Right forelimb (tissue), 1 donor: ENCODE measurements at regions not wholly inside any gene's neighbourhood (a gene's known extent, or its start where the extent isn't known, plus 50 kb on each side); places are given as distances from the start of the nearest gene placed in this dataset.
"Not testable (repeated sequence)": the region's sequence is repeated elsewhere in the genome, so short reads cannot be mapped to it uniquely, and the experiment has no call there.

Source experiments
- DNase-seq: peaks from one replicate; pipeline ENCODE4 v3.0.0-alpha.2; 2018

GRCh38 chr2:78154586-78154985 is 632.4 kb upstream of the LRRTM4 start:
- DNase-seq, result no peak

- DNase-seq, result no peak
Observed at GRCh38 chr2:78162202-78162601, 640.0 kb upstream of the LRRTM4 start.

GRCh38 chr2:78172157-78172556 is 650.0 kb upstream of the LRRTM4 start:
- not testable (repeated sequence) for DNase-seq

DNA sequence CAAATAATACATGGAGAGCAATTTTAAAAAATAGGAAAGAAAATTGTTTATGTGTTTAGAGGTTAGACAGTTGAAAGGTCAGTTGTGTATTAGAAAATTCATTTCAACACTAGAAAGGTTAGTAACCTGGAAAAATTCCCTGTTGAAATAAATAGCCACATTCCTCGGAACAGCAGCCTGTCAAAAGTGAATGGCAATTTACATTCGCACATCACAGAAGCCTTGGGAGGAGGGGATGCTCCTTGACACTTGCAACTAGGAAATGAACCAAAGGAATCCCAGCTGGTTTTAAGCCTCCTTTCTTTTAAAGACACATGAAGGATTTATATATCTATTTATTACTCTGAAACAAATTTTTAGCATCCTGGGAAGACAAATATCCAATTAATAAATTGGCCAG is 653.5 kb upstream of the LRRTM4 start:
- no peak for DNase-seq

DNA sequence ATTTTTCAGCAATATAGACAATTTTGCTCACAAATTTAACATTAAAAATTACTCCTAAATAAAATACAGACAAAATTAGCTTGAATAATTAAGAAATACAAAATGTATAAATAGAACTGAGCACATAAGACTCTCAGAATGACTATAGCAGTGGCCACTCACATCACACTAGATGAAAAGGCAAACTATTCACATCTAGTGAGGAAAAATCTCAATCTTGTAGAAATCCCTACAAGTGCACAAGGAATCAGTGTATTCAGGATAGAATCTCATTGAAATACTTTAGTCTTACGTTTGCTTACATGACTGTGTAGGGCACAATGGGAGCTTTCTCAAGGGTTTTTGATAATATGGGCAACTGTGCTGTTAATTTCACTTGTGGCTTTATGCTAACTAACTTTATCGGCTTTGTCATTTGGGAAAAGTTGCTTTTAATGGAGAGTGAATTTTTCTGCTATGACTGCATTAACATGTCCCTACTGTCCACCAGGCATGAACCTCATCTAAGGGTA is 678.9 kb upstream of the LRRTM4 start:
- DNase-seq, result no peak

DNA sequence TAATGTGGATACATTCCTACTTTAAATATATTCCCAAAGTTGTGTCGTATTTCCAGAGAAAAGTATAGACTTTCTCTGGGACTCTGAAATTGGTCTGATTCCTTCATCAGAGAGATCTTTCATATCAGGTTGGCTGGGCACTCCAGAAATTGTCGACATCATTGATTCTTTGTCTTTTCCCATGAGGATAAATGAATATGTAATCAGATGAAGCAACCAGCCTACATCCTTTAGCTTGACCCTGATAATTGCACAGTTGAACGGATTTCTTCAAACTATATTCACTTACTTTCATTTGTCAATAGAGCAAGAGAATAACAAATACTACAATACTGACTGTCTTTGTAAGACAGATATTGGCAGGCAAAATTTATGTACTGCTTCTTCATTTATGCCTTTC is 680.2 kb upstream of the LRRTM4 start:
- no peak for DNase-seq

- no peak for DNase-seq
Observed at GRCh38 chr2:78202986-78203670, 681.0 kb upstream of the LRRTM4 start.

- DNase-seq, result no peak
Observed at GRCh38 chr2:78218066-78218465, 695.9 kb upstream of the LRRTM4 start.

GRCh38 chr2:78237704-78238103 is 715.5 kb upstream of the LRRTM4 start:
- DNase-seq, result no peak

- no peak for DNase-seq
Observed at GRCh38 chr2:78245394-78246135, 723.4 kb upstream of the LRRTM4 start.

DNA sequence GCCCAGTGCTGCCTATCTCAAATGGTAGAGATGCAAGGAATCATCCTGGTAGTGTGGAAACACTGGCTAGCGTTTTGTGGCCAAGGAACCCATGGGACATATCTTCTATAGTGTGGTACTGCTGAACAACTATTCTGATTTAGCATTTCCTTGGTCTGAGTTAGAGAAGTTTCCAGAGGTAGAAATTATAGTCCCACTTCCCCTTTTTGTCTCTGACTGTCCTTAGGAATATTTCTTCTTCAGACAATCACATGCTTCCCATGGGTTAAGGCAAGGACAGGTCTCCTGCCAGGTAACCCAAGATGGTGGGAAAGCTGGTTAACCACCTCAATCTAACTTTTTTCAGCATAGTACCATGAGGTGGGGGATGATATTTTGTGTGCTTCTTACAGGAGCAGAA is 729.5 kb upstream of the LRRTM4 start:
- DNase-seq, result no peak

- no peak for DNase-seq
Observed at GRCh38 chr2:78260861-78261260, 738.7 kb upstream of the LRRTM4 start.

DNA sequence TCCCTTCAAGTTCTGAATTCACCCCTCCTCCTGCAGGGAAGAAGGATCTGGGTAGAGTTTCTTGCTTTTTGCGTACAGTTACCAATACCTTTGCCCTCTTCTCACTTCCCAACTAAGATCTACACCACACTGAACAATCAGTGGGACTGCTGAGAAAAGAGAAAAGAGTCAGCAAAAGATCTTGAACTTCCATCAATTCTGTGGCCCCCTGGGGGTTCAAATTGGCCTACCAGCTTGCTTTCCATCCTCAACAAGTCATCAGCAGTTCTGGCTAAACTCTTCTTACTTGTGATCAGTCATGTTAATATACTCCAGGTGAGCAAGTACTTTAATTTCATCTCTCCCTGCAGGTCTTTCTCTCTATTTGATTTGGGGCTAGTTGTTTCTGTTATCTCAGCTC is 739.3 kb upstream of the LRRTM4 start:
- no peak for DNase-seq

DNA sequence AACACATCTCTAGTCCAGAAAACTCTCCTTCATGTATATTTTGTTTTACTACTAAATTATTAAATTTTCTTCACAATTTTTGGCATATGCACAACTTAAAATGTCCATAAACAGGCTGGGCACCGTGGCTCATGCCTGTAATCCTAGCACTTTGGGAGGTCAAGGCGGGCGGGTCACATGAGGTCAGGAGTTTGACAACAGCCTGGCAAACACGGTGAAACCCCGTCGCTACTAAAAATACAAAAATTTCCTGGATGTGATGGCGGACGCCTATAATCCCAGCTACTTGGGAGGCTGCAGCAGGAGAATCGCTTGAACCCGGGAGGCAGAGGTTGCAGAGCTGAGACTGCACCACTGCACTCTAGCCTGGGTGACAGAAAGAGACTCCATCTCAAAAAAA is 739.9 kb upstream of the LRRTM4 start:
- DNase-seq, result not testable (repeated sequence)

DNA sequence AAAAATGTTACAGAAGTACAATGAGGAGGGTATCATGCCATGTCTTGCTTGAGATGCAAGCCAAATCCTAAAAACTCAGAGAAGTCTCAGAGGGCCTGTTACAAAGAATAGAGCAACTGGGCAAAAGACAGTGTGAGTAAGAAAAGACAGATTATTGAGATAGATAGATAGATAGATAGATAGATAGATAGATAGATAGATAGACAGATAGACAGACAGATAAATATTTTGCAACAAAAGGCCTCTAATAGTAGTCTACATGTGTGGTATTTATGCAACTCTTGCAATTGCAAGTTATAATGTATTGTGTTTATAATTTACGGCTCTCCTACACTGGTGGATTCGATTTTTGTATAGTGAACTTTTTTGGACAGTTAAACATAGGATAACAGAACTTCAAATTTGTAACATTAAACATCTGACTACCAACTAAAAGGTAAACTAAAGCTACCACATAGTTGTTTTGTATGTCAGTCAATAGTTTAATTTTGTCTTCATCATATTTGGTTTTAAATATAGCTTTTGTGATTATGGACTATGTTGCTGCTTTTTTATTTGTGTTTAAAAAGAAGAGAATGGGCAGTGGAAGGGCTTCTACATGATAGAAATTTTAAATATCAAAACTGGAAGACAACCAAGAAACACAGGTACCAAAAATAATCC is 740.7 kb upstream of the LRRTM4 start:
- no peak for DNase-seq

- no peak for DNase-seq
Observed at GRCh38 chr2:78263571-78263970, 741.4 kb upstream of the LRRTM4 start.

- no peak for DNase-seq
Observed at GRCh38 chr2:78264130-78264529, 742.0 kb upstream of the LRRTM4 start.

DNA sequence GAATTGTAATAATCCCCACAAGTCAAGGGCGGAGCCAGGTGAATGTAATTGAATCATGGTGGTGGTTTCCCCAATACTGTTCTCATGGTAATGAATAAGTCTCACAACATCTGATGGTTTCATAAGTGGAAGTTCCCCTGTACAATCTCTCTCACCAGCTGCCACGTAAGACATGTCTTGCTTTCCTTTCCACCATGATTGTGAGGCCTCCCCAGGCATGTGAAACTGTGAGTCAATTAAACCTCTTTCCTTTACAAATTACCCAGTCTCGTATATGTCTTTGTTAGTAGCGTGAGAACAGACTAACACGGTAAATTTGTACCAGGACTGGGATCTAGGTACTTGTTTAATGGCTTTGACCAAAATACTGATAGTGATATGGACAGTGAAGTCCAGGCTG is 744.3 kb upstream of the REG3G start:
- DNase-seq, result no peak

DNA sequence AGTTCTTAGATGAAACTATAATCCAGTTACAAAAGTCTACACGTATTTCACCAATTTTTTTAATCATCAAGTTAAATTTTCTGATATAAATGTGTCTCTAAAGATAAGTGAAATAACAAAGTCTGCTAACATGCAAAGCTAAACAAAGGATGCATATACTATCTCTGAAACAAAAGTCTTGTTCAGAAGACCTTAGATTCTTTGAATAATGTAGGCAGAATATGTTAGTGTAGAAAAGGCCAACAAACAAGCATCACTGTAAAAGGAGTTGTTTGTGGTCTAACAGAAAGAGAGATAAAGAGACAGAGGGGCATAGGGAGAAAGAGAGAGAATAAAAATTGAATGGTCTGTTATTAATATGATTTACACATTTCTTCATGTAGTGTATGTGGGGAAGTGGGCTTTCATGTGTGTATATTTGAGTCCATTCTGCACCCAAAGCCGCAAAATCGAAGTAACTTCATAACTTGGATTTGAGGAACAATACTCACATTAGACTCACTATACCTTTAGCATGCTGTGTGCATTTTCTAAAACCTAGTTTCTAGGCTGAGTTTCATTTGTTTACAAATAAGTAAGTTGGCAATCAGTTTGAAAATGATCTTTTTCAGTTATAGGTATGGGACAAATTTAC is 734.8 kb upstream of the REG3G start:
- DNase-seq, result no peak

DNA sequence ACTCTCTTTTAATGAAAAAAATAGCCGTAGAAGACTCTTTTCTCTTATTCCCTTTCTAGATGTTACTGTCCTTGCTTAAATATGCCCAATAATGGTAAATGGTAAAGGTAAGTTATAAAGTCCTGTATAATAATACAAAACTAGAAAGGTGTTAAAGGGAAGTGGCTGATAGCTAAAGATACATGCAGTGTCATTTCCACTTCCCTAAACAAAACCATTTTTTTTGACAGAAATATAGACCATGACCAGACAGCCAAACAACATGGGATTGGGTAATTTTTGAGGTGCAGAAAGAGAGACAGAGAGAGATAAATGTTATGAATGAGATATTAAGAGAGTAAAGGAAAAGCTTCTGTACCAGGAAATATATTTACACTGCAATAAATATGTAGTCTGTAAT is 731.7 kb upstream of the REG3G start:
- no peak for DNase-seq

DNA sequence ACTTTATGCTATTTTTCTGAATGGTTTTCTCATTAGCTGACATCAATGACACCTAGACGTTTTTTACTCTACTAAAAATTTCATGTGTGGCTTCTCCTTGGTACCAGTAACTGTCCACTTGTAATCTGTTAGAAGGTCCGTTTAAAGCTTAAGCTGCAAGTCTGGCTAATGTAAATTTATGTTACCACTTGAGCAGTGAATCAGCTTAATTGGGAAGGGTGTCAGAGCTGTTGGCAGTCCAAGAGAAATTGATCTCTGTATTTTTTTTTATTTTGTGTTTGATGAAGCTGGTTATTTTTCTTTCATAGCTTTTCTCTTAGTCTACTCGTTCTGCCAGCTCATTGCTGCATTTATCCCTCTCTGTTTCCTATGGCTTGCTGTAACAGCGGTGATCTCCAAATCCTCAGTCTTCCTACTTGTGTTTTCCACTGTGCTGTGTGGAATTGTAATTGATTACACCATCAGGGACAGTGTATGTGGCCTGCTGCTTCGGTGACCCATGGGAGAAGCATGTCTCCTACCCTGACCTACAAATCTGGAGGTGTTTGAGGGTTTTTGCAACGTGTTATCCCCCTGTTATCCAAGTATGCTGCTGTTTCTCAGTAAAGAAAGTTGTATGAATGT is 724.2 kb upstream of the REG3G start:
- no peak for DNase-seq

GRCh38 chr2:78304678-78305077 is 720.8 kb upstream of the REG3G start:
- DNase-seq, result no peak

DNA sequence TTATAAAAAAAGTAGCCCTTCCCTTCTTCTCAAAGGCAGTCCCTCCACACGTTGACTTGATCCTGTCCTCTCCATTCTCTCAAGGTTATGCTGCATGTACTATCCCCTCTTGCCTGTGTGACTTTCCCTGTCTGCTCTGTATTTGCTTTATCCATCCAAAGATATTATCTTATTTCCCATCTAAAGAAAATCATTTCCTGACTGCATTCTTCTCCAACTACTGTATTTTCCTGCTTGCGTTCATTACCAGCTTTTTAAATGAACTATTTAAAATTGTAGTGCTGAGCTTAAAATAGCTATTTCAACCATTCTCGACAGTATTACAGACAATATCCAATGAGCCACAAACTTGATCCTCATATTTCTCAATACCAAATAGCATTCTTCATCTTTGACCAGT is 716.0 kb upstream of the REG3G start:
- no peak for DNase-seq
